Loucy (cell line): ENCODE measurements at regions not wholly inside any gene's neighbourhood (a gene's known extent, or its start where the extent isn't known, plus 50 kb on each side); places are given as distances from the start of the nearest gene placed in this dataset.
A peak's percentile ranks its signal among the peaks of the same experiment; 100 is the strongest.

Source experiments
- H2AFZ ChIP-seq: fragments of 200-600 bp; sonication (generic); 2 replicates; pipeline ENCODE4 v1.6.0; 2016; ENCODE audit warnings: antibody characterized with exemption, mild to moderate bottlenecking, low read length, moderate library complexity
- H3F3A ChIP-seq: fragments of 200-600 bp; 2 replicates; pipeline ENCODE4 v1.6.0; 2016; ENCODE audit warnings: antibody characterized with exemption, low read depth, mild to moderate bottlenecking
- H3K27me3 ChIP-seq: fragments of 200-600 bp; sonication (generic); 2 replicates; pipeline ENCODE4 v1.6.1; 2014; ENCODE audit warnings: low read length, mild to moderate bottlenecking; ENCODE audit not compliant: insufficient read depth, poor library complexity, severe bottlenecking
- H3K36me3 ChIP-seq: fragments of 200-600 bp; sonication (generic); 2 replicates; pipeline ENCODE4 v1.6.1; 2016; ENCODE audit warnings: low read length; ENCODE audit not compliant: insufficient read depth
- H3K4me1 ChIP-seq: fragments of 200-600 bp; sonication (generic); 2 replicates; pipeline ENCODE4 v1.5.1; 2014; ENCODE audit warnings: low read length, mild to moderate bottlenecking; ENCODE audit not compliant: insufficient read depth, poor library complexity, severe bottlenecking
- H3K4me2 ChIP-seq: fragments of 200-600 bp; sonication (generic); 2 replicates; pipeline ENCODE4 v1.6.0; 2014; ENCODE audit warnings: antibody characterized with exemption, low read length, low read depth, mild to moderate bottlenecking; ENCODE audit not compliant: poor library complexity, severe bottlenecking
- H3K4me3 ChIP-seq: fragments of 200-600 bp; sonication (generic); 2 replicates; pipeline ENCODE4 v1.5.1; 2014; ENCODE audit warnings: low read length, mild to moderate bottlenecking, mixed read lengths; ENCODE audit not compliant: poor library complexity, severe bottlenecking
- H3K79me2 ChIP-seq: fragments of 200-600 bp; sonication (generic); 2 replicates; pipeline ENCODE4 v1.6.1; 2014; ENCODE audit warnings: low read length; ENCODE audit not compliant: insufficient read depth
- H3K9ac ChIP-seq: fragments of 200-600 bp; sonication (generic); 2 replicates; pipeline ENCODE4 v1.6.0; 2014; ENCODE audit warnings: mild to moderate bottlenecking, low read depth, low read length, moderate library complexity; ENCODE audit not compliant: poor library complexity, severe bottlenecking
- H3K9me2 ChIP-seq: fragments of 200-600 bp; sonication (generic); replicated peaks from 2 replicates; pipeline ENCODE4 v1.6.1; 2016; ENCODE audit warnings: low read depth, low read length, mixed read lengths
- H3K9me3 ChIP-seq: fragments of 200-600 bp; sonication (generic); 2 replicates; pipeline ENCODE4 v1.6.1; 2014; ENCODE audit warnings: mild to moderate bottlenecking, antibody characterized with exemption, low read length, low read depth; ENCODE audit not compliant: insufficient read depth
- H4K20me1 ChIP-seq: fragments of 200-600 bp; sonication (generic); 2 replicates; pipeline ENCODE4 v1.6.0; 2014; ENCODE audit warnings: antibody characterized with exemption, low read length, mild to moderate bottlenecking; ENCODE audit not compliant: insufficient read depth, poor library complexity, severe bottlenecking
- CTCF ChIP-seq: fragments of 200-600 bp; sonication (generic); conservative IDR thresholded peaks from 2 replicates; pipeline ENCODE4 v1.5.1; 2014; ENCODE audit warnings: mild to moderate bottlenecking, antibody characterized with exemption, low read length
- EZH2phosphoT487 ChIP-seq: fragments of 200-600 bp; IDR thresholded peaks from 2 replicates; pipeline ENCODE4 v1.6.1; 2018; ENCODE audit warnings: antibody characterized with exemption, mild to moderate bottlenecking, moderate library complexity, borderline replicate concordance

GRCh38 chr10:8230902-8231301 is 176.4 kb downstream of the GATA3 start:
- H2AFZ ChIP-seq: no peak overlapping the region
- H3K9ac ChIP-seq: no peak overlapping the region
- H3K4me3 ChIP-seq: no peak overlapping the region
- no peaks in the 10 kb centered on the region for H3K79me2 ChIP-seq
- H3K4me1 ChIP-seq: peaks cover 6% of the 10 kb centered on the region
- no peaks in the 10 kb centered on the region for H3K9me3 ChIP-seq
- no peaks in the 10 kb centered on the region for H3K27me3 ChIP-seq
- no peaks in the 10 kb centered on the region for H3K36me3 ChIP-seq
- H3F3A ChIP-seq: no peaks in the 10 kb centered on the region
- H3K9me2 ChIP-seq: no peaks in the 10 kb centered on the region
- peak; percentile 74; the same call in 1 of the 2 replicates for TF ChIP-seq EZH2phosphoT487
- TF ChIP-seq CTCF: no peak
- H3K4me2 ChIP-seq: no peak overlapping the region
- no peaks in the 10 kb centered on the region for H4K20me1 ChIP-seq

- Histone ChIP-seq H3K4me2 (no peak overlapping the region), H3K27me3 (no peaks in the 10 kb centered on the region), H3K36me3 (no peaks in the 10 kb centered on the region), H3K9me2 (no peaks in the 10 kb centered on the region), H3K4me1 (peaks cover 6% of the 10 kb centered on the region), H3K4me3 (no peak overlapping the region), H4K20me1 (no peaks in the 10 kb centered on the region), H2AFZ (no peak overlapping the region), H3K79me2 (no peaks in the 10 kb centered on the region), H3F3A (no peaks in the 10 kb centered on the region), H3K9me3 (no peaks in the 10 kb centered on the region), H3K9ac (no peak overlapping the region)
- TF ChIP-seq CTCF: no peak
- no peak for TF ChIP-seq EZH2phosphoT487
Observed at GRCh38 chr10:8233049-8233448, 178.6 kb downstream of the GATA3 start.

- Histone ChIP-seq H4K20me1 (no peaks in the 10 kb centered on the region), H3K36me3 (no peaks in the 10 kb centered on the region), H2AFZ (no peak overlapping the region), H3K27me3 (no peaks in the 10 kb centered on the region), H3K9me2 (no peaks in the 10 kb centered on the region), H3F3A (no peaks in the 10 kb centered on the region), H3K4me3 (no peak overlapping the region), H3K4me1 (peaks cover 11% of the 10 kb centered on the region), H3K4me2 (no peak overlapping the region), H3K79me2 (no peaks in the 10 kb centered on the region), H3K9me3 (no peaks in the 10 kb centered on the region), H3K9ac (no peak overlapping the region)
- TF ChIP-seq EZH2phosphoT487: no peak
- no peak for TF ChIP-seq CTCF
Observed at GRCh38 chr10:8233832-8234259, 179.4 kb downstream of the GATA3 start.
